OCI-LY1 (cell line): ENCODE measurements at regions not wholly inside any gene's neighbourhood (a gene's known extent, or its start where the extent isn't known, plus 50 kb on each side); places are given as distances from the start of the nearest gene placed in this dataset.

Experiments used
- H2AFZ ChIP-seq: fragments of 200-600 bp; sonication (generic), shearing (Covaris generic); 2 replicates; pipeline ENCODE4 v1.6.0; 2014; ENCODE audit warnings: antibody characterized with exemption, mild to moderate bottlenecking, low read length
- H3F3A ChIP-seq: fragments of 200-600 bp; sonication (generic), shearing (Covaris generic); 2 replicates; pipeline ENCODE4 v1.6.0; 2014; ENCODE audit warnings: mild to moderate bottlenecking, antibody characterized with exemption, low read length, moderate library complexity; ENCODE audit not compliant: insufficient read depth
- H3K27ac ChIP-seq: fragments of 200-600 bp; sonication (generic); 2 replicates; pipeline ENCODE4 v1.5.1; 2014; ENCODE audit warnings: low read length, mixed run types, mild to moderate bottlenecking, low read depth; ENCODE audit not compliant: poor library complexity, severe bottlenecking
- H3K27me3 ChIP-seq: fragments of 200-600 bp; sonication (generic); 2 replicates; pipeline ENCODE4 v1.6.0; 2014; ENCODE audit warnings: antibody characterized with exemption, mild to moderate bottlenecking, low read length, moderate library complexity; ENCODE audit not compliant: insufficient read depth
- H3K36me3 ChIP-seq: fragments of 200-600 bp; sonication (generic); 2 replicates; pipeline ENCODE4 v1.6.1; 2014; ENCODE audit warnings: mild to moderate bottlenecking, antibody characterized with exemption, low read length, moderate library complexity, mixed read lengths; ENCODE audit not compliant: insufficient read depth
- H3K4me1 ChIP-seq: fragments of 200-600 bp; sonication (generic); 2 replicates; pipeline ENCODE4 v1.5.1; 2014; ENCODE audit warnings: mild to moderate bottlenecking, low read length, moderate library complexity; ENCODE audit not compliant: insufficient read depth, severe bottlenecking
- H3K4me2 ChIP-seq: fragments of 200-600 bp; sonication (generic), shearing (Covaris generic); 2 replicates; pipeline ENCODE4 v1.6.1; 2014; ENCODE audit warnings: low read length
- H3K4me3 ChIP-seq: fragments of 200-600 bp; sonication (generic); 2 replicates; pipeline ENCODE4 v1.5.1; 2014; ENCODE audit warnings: low read length, low read depth, mild to moderate bottlenecking, mixed read lengths; ENCODE audit not compliant: poor library complexity, severe bottlenecking
- H3K79me2 ChIP-seq: fragments of 200-600 bp; shearing (Covaris generic); 2 replicates; pipeline ENCODE4 v1.6.1; 2016; ENCODE audit warnings: mixed run types, low read length, mixed read lengths; ENCODE audit not compliant: insufficient read depth
- H3K9ac ChIP-seq: fragments of 200-600 bp; sonication (generic), shearing (Covaris generic); 2 replicates; pipeline ENCODE4 v1.6.1; 2014; ENCODE audit warnings: mild to moderate bottlenecking, low read length, mixed read lengths
- H3K9me2 ChIP-seq: fragments of 200-600 bp; sonication (generic), shearing (Covaris generic); 2 replicates; pipeline ENCODE4 v1.6.1; 2014; ENCODE audit warnings: low read depth, mild to moderate bottlenecking, low read length, mixed read lengths
- H3K9me3 ChIP-seq: fragments of 200-600 bp; shearing (Covaris generic); 2 replicates; pipeline ENCODE4 v1.6.1; 2014; ENCODE audit warnings: low read length, mixed read lengths
- H4K20me1 ChIP-seq: fragments of 200-600 bp; sonication (generic), shearing (Covaris generic); 2 replicates; pipeline ENCODE4 v1.6.0; 2016; ENCODE audit warnings: mild to moderate bottlenecking, low read length; ENCODE audit not compliant: insufficient read depth
- CTCF ChIP-seq: fragments of 200-600 bp; sonication (generic), shearing (Covaris generic); IDR thresholded peaks from 2 replicates; pipeline ENCODE4 v1.5.1; 2017; ENCODE audit warnings: mild to moderate bottlenecking, antibody characterized with exemption, low read length, moderate library complexity, mixed read lengths
- EZH2 ChIP-seq: fragments of 200-600 bp; sonication (generic), shearing (Covaris generic); IDR thresholded peaks from 2 replicates; pipeline ENCODE4 v1.8.0; 2017; ENCODE audit warnings: borderline replicate concordance, mixed run types, mild to moderate bottlenecking, antibody characterized with exemption, low read length, moderate library complexity, mixed read lengths

GRCh38 chr3:46124216-46125177 lies 83.6 kb downstream of the CCR1 start:
- H3K36me3 ChIP-seq: no peaks in the 10 kb centered on the region
- H2AFZ ChIP-seq: no peak overlapping the region
- TF ChIP-seq CTCF (no peak), EZH2 (no peak)
- H3K9ac ChIP-seq: no peak overlapping the region
- no peaks in the 10 kb centered on the region for H3K79me2 ChIP-seq
- H3F3A ChIP-seq: no peaks in the 10 kb centered on the region
- no peak overlapping the region for H3K27ac ChIP-seq
- H3K4me3 ChIP-seq: no peak overlapping the region
- no peaks in the 10 kb centered on the region for H3K9me2 ChIP-seq
- no peak overlapping the region for H3K4me2 ChIP-seq
- H4K20me1 ChIP-seq: no peaks in the 10 kb centered on the region
- no peaks in the 10 kb centered on the region for H3K4me1 ChIP-seq
- H3K27me3 ChIP-seq: no peaks in the 10 kb centered on the region
- H3K9me3 ChIP-seq: peaks cover 3% of the 10 kb centered on the region; the same call in 1 of the 2 replicates

GRCh38 chr3:46123646-46124045 lies 84.5 kb downstream of the CCR1 start:
- Histone ChIP-seq H4K20me1 (no peaks in the 10 kb centered on the region), H3K9me3 (peaks cover 3% of the 10 kb centered on the region; the same call in 1 of the 2 replicates), H2AFZ (no peak overlapping the region), H3K9me2 (no peaks in the 10 kb centered on the region), H3K4me3 (no peak overlapping the region), H3K9ac (no peak overlapping the region), H3K4me2 (no peak overlapping the region), H3K79me2 (no peaks in the 10 kb centered on the region), H3K36me3 (no peaks in the 10 kb centered on the region), H3K27me3 (no peaks in the 10 kb centered on the region), H3K4me1 (no peaks in the 10 kb centered on the region), H3F3A (no peaks in the 10 kb centered on the region), H3K27ac (no peak overlapping the region)
- no peak for TF ChIP-seq EZH2
- TF ChIP-seq CTCF: no peak

DNA sequence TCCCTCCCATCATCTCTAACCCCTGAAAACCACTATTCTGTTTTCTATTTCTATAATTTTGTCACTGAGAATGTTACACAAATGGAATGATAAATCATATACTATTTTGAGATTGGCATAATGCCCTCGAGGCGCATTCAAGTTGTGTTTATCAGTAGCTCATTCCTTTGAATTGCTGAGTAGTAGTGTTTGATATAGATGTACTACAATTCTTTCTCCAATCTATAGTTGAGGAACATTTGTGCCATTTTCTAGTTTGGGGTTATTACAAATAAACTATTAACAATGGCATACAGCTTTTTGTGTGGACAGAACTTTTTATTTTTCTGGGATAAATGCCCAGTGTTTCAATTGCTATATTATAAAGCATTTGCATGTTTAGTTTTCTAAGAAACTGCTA lies 86.0 kb downstream of the CCR1 start:
- Histone ChIP-seq H3K79me2 (no peaks in the 10 kb centered on the region), H4K20me1 (no peaks in the 10 kb centered on the region), H3K4me2 (no peak overlapping the region), H3F3A (no peaks in the 10 kb centered on the region), H3K4me3 (no peak overlapping the region), H3K4me1 (no peaks in the 10 kb centered on the region), H2AFZ (no peak overlapping the region), H3K27me3 (no peaks in the 10 kb centered on the region), H3K27ac (no peak overlapping the region), H3K36me3 (no peaks in the 10 kb centered on the region), H3K9ac (no peak overlapping the region), H3K9me2 (no peaks in the 10 kb centered on the region), H3K9me3 (peaks cover 3% of the 10 kb centered on the region; the same call in 1 of the 2 replicates)
- TF ChIP-seq CTCF (no peak), EZH2 (no peak)
